ENCODE measurements at regions not wholly inside any gene's neighbourhood (a gene's known extent, or its start where the extent isn't known, plus 50 kb on each side); places are given as distances from the start of the nearest gene placed in this dataset.
A peak's percentile ranks its signal among the peaks of the same experiment; 100 is the strongest.

- no peaks in the 10 kb centered on the region for H3K36me3 ChIP-seq (ENCODE audit: control insufficient read depth in 2 of 4, insufficient read depth in 4 of 4, low read length in 3 of 4)
- H2BK120ac ChIP-seq (replicated peaks; ENCODE audit: low read depth, low read length) = no peak overlapping the region
- no peak overlapping the region for H4K91ac ChIP-seq (replicated peaks; ENCODE audit: insufficient read length, low read length)
- H2BK15ac ChIP-seq (ENCODE audit: low read length) = no peak overlapping the region
- H2BK12ac ChIP-seq (ENCODE audit: low read depth, low read length) = no peak overlapping the region
- H4K20me1 ChIP-seq (replicated peaks in 1 of 2; ENCODE audit: control insufficient read depth in 1 of 2, insufficient read depth in 2 of 2, low read length in 2 of 2) = no peaks in the 10 kb centered on the region
- no peak overlapping the region for H3K9ac ChIP-seq (replicated peaks in 1 of 4; ENCODE audit: extremely low read depth in 1 of 4, low read depth in 3 of 4, low read length in 3 of 4)
- H2AK5ac ChIP-seq (ENCODE audit: low read depth, low read length) = no peak overlapping the region; the same call in 1 of the 2 replicates
- no peak overlapping the region for H3K56ac ChIP-seq (replicated peaks; ENCODE audit: insufficient read length, low read depth, low read length)
- no peak overlapping the region for H3K18ac ChIP-seq (ENCODE audit: extremely low read depth, low read length)
- no peak overlapping the region for H3K27ac ChIP-seq (ENCODE audit: low read depth, low read length)
- H3K4me1 ChIP-seq (replicated peaks in 1 of 4; ENCODE audit: control insufficient read depth in 3 of 4, insufficient read depth in 4 of 4, low read length in 3 of 4) = peaks cover 0 to 4% (median 0%) of the 10 kb centered on the region in 4 experiments; a peak in 1 of 7 replicates
- WGBS, 2 experiments (ENCODE audit: extremely low coverage in 1 of 2, insufficient coverage in 1 of 2, insufficient read length in 1 of 2, insufficient replicate concordance in 2 of 2, low coverage in 1 of 2, low lambda C conversion rate in 2 of 2, missing lambda C conversion rate in 1 of 2) = 74% methylated on average over 4 of the region's 4 CpGs; no CpG with 5 or more reads in 1 of the 2 experiments
- no peak overlapping the region for H2BK20ac ChIP-seq (ENCODE audit: low read length)
- H2AFZ ChIP-seq (ENCODE audit: low read length) = no peak overlapping the region
- H4K8ac ChIP-seq (ENCODE audit: extremely low read depth, insufficient read depth, low read length) = no peak overlapping the region
- no peaks in the 10 kb centered on the region for H3K23me2 ChIP-seq (ENCODE audit: low read depth, low read length)
- H3K23ac ChIP-seq (ENCODE audit: insufficient read length) = no peak overlapping the region
- POLR2A ChIA-PET (ENCODE audit: partially characterized antibody) = no interaction called here
- no peak overlapping the region for H3K4me2 ChIP-seq (ENCODE audit: insufficient read depth in 1 of 2, low read depth in 2 of 2, low read length in 2 of 2)
- H3K27me3 ChIP-seq (replicated peaks in 1 of 4; ENCODE audit: control insufficient read depth in 3 of 4, extremely low read depth in 1 of 4, insufficient read depth in 3 of 4, low read length in 3 of 4) = no peaks in the 10 kb centered on the region
- H3K9me3 ChIP-seq (ENCODE audit: insufficient read depth in 2 of 2, low read depth in 1 of 2, low read length in 1 of 2) = no peaks in the 10 kb centered on the region
- no peak for DNase-seq (ENCODE audit: low read depth in 1 of 2, low spot score in 2 of 2)
- no peak overlapping the region for H4K5ac ChIP-seq (ENCODE audit: insufficient read length, low read depth, low read length)
- no peak overlapping the region for H2BK5ac ChIP-seq (ENCODE audit: low read depth, low read length)
- H3K14ac ChIP-seq (ENCODE audit: insufficient read length) = no peak overlapping the region
- no peak overlapping the region for H3K4me3 ChIP-seq (ENCODE audit: extremely low read depth in 1 of 4, insufficient read depth in 2 of 4, low read depth in 3 of 4, low read length in 4 of 4)
- FAIRE-seq = no peak
- CTCF ChIA-PET (ENCODE audit: partially characterized antibody) = interaction anchor here (1.2 to 1.8 kb wide), 2 partner anchors 36 to 230 kb away, joined by 3 to 7 read pairs; no protein-coding TSS in a partner anchor
- no peak for TF ChIP-seq RXRA (IDR thresholded peaks at IDR 0.05; ENCODE audit: insufficient read depth, low read depth, low read length)
- TF ChIP-seq ATF3 (IDR thresholded peaks at IDR 0.05; ENCODE audit: insufficient read depth, low read depth, low read length) = no peak
- peak; percentile 83 for TF ChIP-seq JUND (IDR thresholded peaks at IDR 0.05; ENCODE audit: low read length)
- no peak for TF ChIP-seq POU5F1 (IDR thresholded peaks at IDR 0.05; ENCODE audit: low read depth, low read length)
- no peak for TF ChIP-seq CBX5 (IDR thresholded peaks at IDR 0.05; ENCODE audit: low read depth, low read length)
- TF ChIP-seq, protein P1, sequence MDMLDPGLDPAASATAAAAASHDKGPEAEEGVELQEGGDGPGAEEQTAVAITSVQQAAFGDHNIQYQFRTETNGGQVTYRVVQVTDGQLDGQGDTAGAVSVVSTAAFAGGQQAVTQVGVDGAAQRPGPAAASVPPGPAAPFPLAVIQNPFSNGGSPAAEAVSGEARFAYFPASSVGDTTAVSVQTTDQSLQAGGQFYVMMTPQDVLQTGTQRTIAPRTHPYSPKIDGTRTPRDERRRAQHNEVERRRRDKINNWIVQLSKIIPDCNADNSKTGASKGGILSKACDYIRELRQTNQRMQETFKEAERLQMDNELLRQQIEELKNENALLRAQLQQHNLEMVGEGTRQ (IDR thresholded peaks at IDR 0.05; ENCODE audit: low read length) = no peak
- TF ChIP-seq RBBP5 (IDR thresholded peaks at IDR 0.05; ENCODE audit: borderline replicate concordance, low read depth, low read length) = no peak
- no peak for TF ChIP-seq SIX5 (IDR thresholded peaks at IDR 0.05; ENCODE audit: low read depth, low read length)
- TF ChIP-seq EP300 (IDR thresholded peaks at IDR 0.05; ENCODE audit: borderline replicate concordance in 1 of 2, low read depth in 2 of 2, low read length in 2 of 2) = no peak
- no peak for TF ChIP-seq ASH2L (IDR thresholded peaks at IDR 0.05; ENCODE audit: low read length)
- peak; percentile 42; the same call in 1 of the 2 replicates for TF ChIP-seq JUN (IDR thresholded peaks at IDR 0.05; ENCODE audit: low read depth, low read length)
- no peak for TF ChIP-seq NRF1 (IDR thresholded peaks at IDR 0.05; ENCODE audit: low read depth, low read length)
- H3K79me2 ChIP-seq (ENCODE audit: control insufficient read depth in 1 of 2, insufficient read depth in 2 of 2, low read length in 2 of 2) = no peaks in the 10 kb centered on the region; a peak in 1 of 4 replicates
- H3K4ac ChIP-seq (replicated peaks; ENCODE audit: insufficient read length, low read depth, low read length) = no peak overlapping the region
- H3K79me1 ChIP-seq (ENCODE audit: low read depth, low read length) = no peaks in the 10 kb centered on the region
These were observed 371.4 kb downstream of the PSAT1 start for GRCh38 chr9:78668148-78668832.
